ENCODE measurements at regions not wholly inside any gene's neighbourhood (a gene's known extent, or its start where the extent isn't known, plus 50 kb on each side); places are given as distances from the start of the nearest gene placed in this dataset.

DNA sequence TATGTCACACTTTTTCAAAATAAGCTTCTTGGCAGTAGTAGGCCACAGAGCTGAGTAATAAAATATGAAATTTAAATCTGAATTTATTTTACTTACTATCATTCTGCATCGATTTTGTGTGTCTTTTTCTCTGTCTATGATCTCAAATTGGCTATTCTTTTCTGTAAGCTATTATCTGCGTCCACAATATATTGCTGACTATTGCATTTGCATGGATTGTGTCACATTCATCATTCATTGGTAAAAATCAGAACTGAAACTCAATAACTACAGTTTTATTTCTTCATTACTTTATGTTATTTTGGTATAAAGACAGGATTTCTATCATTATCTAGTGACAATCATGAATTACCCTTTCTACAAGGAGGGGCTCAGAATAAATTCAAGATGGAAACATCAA lies 154.8 kb upstream of the AGR3 start:
- Histone ChIP-seq H3K27ac (no peak overlapping the region), H3K27me3 (no peaks in the 10 kb centered on the region), H3K4me1 (ENCODE audit: insufficient read depth) (no peaks in the 10 kb centered on the region), H3K36me3 (no peaks in the 10 kb centered on the region), H3K9me3 (no peaks in the 10 kb centered on the region), H3K4me3 (no peak overlapping the region)
- no peak for DNase-seq
- no peak for TF ChIP-seq POLR2A (IDR thresholded peaks at IDR 0.05)
- no peak for TF ChIP-seq EP300 (IDR thresholded peaks at IDR 0.05)
- TF ChIP-seq, protein P1, sequence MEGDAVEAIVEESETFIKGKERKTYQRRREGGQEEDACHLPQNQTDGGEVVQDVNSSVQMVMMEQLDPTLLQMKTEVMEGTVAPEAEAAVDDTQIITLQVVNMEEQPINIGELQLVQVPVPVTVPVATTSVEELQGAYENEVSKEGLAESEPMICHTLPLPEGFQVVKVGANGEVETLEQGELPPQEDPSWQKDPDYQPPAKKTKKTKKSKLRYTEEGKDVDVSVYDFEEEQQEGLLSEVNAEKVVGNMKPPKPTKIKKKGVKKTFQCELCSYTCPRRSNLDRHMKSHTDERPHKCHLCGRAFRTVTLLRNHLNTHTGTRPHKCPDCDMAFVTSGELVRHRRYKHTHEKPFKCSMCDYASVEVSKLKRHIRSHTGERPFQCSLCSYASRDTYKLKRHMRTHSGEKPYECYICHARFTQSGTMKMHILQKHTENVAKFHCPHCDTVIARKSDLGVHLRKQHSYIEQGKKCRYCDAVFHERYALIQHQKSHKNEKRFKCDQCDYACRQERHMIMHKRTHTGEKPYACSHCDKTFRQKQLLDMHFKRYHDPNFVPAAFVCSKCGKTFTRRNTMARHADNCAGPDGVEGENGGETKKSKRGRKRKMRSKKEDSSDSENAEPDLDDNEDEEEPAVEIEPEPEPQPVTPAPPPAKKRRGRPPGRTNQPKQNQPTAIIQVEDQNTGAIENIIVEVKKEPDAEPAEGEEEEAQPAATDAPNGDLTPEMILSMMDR (IDR thresholded peaks at IDR 0.05) = no peak
- intact Hi-C loops (cut with DNase I) = no loop called here
- 91 to 96% (median 96%) methylated on average over 2 of the region's 2 CpGs for WGBS, 3 donors

DNA sequence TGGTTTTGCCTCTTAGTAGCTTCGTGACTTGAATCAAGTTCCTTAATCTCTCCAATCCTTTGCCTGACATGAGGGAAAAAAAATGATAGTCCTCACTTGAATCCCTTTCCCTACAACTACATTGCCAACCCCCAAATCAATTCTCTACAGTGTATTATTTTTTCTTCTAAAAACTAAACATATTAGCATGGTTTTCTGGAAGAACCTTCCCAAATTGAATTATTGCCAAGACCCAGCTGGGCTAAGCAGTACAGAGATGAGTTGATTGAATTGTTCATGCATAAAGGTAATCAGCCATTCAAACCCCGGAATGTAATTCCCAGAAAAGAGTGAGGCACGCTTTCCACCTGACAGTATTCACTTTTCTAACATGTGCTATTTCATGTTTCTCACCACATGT lies 155.6 kb upstream of the AGR3 start:
- Histone ChIP-seq H3K36me3 (no peaks in the 10 kb centered on the region), H3K4me3 (no peak overlapping the region), H3K9me3 (no peaks in the 10 kb centered on the region), H3K4me1 (ENCODE audit: insufficient read depth) (no peaks in the 10 kb centered on the region), H3K27me3 (no peaks in the 10 kb centered on the region), H3K27ac (no peak overlapping the region)
- 96 to 99% (median 98%) methylated on average over 3 of the region's 3 CpGs for WGBS, 3 donors
- TF ChIP-seq POLR2A (IDR thresholded peaks at IDR 0.05) (no peak), EP300 (IDR thresholded peaks at IDR 0.05) (no peak)
- TF ChIP-seq, protein P1 (IDR thresholded peaks at IDR 0.05) = no peak
- no peak for DNase-seq
- intact Hi-C loops (cut with DNase I) = no loop called here

DNA sequence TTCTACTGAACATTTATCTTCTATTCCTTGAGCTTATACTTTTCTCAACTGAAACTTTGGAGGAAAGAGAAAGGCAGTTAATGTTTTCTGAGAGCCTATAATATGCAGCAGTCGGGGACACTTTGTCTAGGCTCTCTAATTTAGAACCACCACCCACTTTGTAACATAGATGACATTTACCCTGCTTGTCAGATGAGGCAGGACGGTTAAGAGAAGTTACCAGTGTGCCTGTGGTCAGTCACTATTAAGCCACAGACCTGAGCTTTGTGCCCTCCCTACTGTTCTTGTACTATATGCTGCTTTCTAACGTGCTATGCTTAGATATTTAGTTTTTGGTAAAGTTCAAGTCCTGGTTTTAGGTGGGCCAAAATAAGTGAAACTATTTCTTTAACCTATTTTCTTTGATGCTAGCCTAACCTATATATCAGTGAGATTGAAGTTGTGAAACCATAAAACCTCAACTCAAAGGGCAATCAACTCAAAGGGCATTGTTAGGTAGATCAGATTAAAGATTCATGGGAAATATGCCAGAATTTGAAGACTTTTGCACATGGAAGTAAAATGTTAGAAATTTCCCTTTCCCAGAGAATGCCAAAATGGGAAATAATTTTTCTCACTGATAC lies 156.5 kb upstream of the AGR3 start:
- Histone ChIP-seq H3K27ac (no peak overlapping the region), H3K27me3 (no peaks in the 10 kb centered on the region)
- intact Hi-C loops (cut with DNase I) = no loop called here

DNA sequence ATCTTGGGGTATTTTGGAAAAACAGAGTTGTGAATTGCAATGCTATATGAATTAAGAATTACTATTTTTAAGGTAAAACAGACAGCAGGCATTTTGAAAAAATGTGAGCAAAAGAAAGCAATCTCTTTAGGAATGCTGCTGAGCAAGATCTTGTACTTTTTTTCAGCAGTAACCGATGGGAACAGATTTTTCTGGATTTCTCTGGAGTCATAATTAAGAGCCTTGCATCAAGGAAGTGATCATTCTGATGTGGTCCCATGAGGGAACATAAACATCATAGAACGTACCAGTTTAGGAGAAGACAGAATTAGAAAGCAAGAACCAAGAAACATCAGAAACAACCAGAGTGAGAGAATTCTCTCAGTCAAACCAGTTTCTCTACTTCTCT lies 157.0 kb upstream of the AGR3 start:
- no peak for TF ChIP-seq EP300 (IDR thresholded peaks at IDR 0.05)
- TF ChIP-seq, protein P1 (IDR thresholded peaks at IDR 0.05) = no peak
- TF ChIP-seq POLR2A (IDR thresholded peaks at IDR 0.05) = no peak
- H3K9me3 ChIP-seq = no peaks in the 10 kb centered on the region
- H3K36me3 ChIP-seq = no peaks in the 10 kb centered on the region
- WGBS, 3 donors = 58 to 66% (median 60%) methylated on average over 2 of the region's 2 CpGs
- intact Hi-C loops (cut with DNase I) = no loop called here
- H3K27ac ChIP-seq = no peak overlapping the region
- H3K27me3 ChIP-seq = no peaks in the 10 kb centered on the region
- no peak overlapping the region for H3K4me3 ChIP-seq
- H3K4me1 ChIP-seq (ENCODE audit: insufficient read depth) = peaks cover under 1% of the 10 kb centered on the region
- no peak for DNase-seq

More for the DNA sequence above, 156.5 kb upstream of the AGR3 start:
- H3K9me3 ChIP-seq = no peaks in the 10 kb centered on the region
- H3K4me1 ChIP-seq (ENCODE audit: insufficient read depth) = no peaks in the 10 kb centered on the region
- H3K4me3 ChIP-seq = no peak overlapping the region
- WGBS, 3 donors = 84 to 92% (median 84%) methylated on average over 3 of the region's 3 CpGs
- no peak for TF ChIP-seq POLR2A (IDR thresholded peaks at IDR 0.05)
- TF ChIP-seq EP300 (IDR thresholded peaks at IDR 0.05) = no peak
- TF ChIP-seq, protein P1 (IDR thresholded peaks at IDR 0.05) = no peak
- no peaks in the 10 kb centered on the region for H3K36me3 ChIP-seq
- no peak for DNase-seq
